GM12892 (cell line): ENCODE measurements at regions not wholly inside any gene's neighbourhood (a gene's known extent, or its start where the extent isn't known, plus 50 kb on each side); places are given as distances from the start of the nearest gene placed in this dataset.

Source experiments
- DNase-seq: peaks from one replicate; pipeline ENCODE4 v3.0.0; 2011; ENCODE audit not compliant: insufficient read length
- FAIRE-seq: peaks from 2 replicates; lab custom pipeline; 2011; peaks lifted over from hg19 to GRCh38; lab: Jason Lieb, UNC
- POLR2A ChIP-seq: IDR thresholded peaks from 2 replicates; pipeline ENCODE4 v1.6.1; 2011; ENCODE audit warnings: low read depth, low read length, control low read depth
- POLR2AphosphoS5 ChIP-seq: IDR thresholded peaks from 2 replicates; pipeline ENCODE4 v1.6.1; 2011; ENCODE audit warnings: low read depth, low read length, control low read depth
- TAF1 ChIP-seq: IDR thresholded peaks from 2 replicates; pipeline ENCODE4 v1.6.1; 2011; ENCODE audit warnings: low read depth, mild to moderate bottlenecking, control low read depth, low read length, borderline replicate concordance

DNA sequence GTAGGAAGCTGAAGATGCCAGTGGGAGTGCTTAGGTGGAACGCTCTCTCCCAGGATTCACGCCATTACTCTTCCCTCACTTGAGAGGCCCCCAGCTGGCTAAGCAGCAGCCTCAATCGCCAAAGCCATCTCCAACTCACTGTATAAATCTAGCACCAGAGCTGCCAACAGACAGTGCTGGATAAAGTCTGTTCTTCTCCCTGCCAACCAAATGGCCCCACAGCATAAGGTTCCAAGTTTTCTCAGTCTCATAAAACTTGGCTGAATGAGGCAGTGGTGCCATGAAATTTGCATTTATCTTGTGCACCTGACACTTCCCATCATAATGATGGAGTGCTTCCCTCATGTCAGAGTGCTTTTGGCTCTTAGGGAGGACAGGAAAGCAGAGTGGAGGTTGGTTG lies 428.2 kb upstream of the ETAA1 start:
- no peak for DNase-seq
- no peak for TF ChIP-seq POLR2A
- no peak for FAIRE-seq

DNA sequence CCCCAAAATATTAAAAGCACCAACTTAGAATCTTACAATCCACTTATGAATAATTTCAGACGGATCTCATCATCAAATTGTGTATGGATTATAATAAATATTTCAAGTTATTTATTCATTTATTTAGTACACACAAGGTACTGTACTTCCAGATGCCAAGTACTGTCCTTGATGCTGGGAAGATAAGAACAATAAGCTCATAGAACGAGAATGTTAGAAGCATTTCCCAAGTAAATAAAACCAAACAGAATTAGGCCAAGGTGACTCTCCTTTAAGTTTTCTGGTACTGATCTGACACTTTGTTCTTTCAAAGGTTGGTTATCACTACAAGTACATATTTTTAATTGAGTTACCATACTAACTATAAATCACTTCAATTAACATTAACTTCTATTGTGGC lies 416.1 kb upstream of the ETAA1 start:
- DNase-seq, result no peak
- TF ChIP-seq TAF1 (no peak), POLR2A (no peak), POLR2AphosphoS5 (no peak)
- FAIRE-seq, result no peak

DNA sequence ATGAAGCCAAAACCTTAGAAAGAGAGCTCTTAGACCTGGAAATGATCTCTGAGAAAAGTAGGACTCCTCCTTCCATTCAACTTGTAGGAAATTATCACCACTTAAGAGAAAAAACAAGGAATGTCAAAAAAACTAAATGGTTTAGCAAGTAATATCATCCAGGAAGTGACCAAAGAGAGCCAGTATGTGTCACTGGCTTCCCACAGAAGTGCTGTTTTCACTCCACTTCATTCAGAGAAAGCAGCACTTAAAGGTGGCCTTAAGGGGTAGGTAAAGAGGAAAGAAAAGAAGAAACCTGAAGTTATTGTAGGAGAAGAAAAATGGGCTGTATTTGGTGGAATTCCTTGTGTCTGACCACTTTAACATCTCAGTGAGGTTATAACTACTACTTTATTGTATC lies 414.4 kb upstream of the ETAA1 start:
- no peak for DNase-seq
- TF ChIP-seq POLR2A (no peak), POLR2AphosphoS5 (no peak), TAF1 (no peak)
- no peak for FAIRE-seq

DNA sequence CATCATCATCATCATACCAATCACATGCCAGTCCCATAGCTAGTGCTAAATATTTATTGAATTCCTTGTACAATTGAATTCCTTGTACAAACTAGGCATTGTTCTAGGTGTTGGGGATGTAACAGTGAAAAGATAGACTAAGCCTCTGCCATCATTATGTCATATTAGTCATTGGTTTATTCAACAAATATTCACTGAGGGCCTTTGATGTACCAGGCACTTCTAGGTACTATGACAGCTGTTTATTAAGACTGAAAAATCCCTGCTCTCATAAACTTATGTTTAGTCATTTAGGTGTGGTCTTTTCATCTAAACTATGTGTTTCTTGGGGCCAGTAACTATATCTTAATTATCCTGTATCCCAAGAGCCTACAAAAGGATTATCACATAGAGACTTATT lies 412.3 kb upstream of the ETAA1 start:
- FAIRE-seq, result no peak
- DNase-seq, result no peak
- TF ChIP-seq POLR2AphosphoS5 (no peak), POLR2A (no peak), TAF1 (no peak)

DNA sequence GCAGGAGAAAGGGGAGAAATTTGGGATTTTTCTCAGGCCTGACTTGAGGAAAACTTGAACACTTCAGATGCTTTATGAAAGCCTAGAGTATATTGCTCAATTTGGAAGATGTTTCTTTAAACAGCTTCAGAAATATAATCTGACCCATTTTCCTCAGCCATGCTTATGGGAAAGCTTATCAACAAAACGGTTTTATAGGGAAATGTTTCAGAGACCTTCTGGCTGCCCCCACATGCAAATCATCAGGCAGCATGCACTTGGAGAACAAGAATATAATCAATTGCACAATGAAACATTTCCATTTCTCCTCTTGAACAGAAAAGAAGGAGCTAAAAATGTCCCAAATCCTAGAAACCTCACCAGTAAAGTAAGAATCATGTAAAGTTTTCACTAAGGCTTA lies 411.2 kb upstream of the ETAA1 start:
- TF ChIP-seq POLR2A (no peak), TAF1 (no peak), POLR2AphosphoS5 (no peak)
- FAIRE-seq (no peak), DNase-seq (no peak)

GRCh38 chr2:66987733-66988132 lies 409.4 kb upstream of the ETAA1 start:
- FAIRE-seq, result no peak
- no peak for DNase-seq
- no peak for TF ChIP-seq TAF1
- no peak for TF ChIP-seq POLR2AphosphoS5
- no peak for TF ChIP-seq POLR2A

- DNase-seq, result no peak
- TF ChIP-seq POLR2AphosphoS5 (no peak), POLR2A (no peak), TAF1 (no peak)
- FAIRE-seq, result no peak
Observed at GRCh38 chr2:66994654-66995053, 402.5 kb upstream of the ETAA1 start.

DNA sequence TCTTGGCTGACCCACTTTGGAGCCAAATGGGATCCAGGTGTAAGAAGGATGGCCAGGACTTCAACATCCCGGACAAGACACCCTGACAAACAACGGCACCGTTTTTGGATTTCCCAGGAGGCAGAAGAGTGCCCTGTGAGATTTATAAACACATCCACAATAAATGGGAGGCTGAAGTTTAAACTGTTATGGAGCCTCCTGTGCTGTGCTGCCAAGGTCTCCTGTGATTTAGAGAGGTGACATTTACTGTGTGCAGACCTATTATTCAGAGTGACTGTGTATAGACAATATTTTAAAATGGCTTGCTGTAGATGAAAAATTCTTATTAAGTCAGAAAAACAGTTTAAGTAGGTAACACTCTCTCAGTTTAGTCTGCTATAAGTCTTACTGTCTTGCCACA lies 401.5 kb upstream of the ETAA1 start:
- DNase-seq, result no peak
- no peak for FAIRE-seq

DNA sequence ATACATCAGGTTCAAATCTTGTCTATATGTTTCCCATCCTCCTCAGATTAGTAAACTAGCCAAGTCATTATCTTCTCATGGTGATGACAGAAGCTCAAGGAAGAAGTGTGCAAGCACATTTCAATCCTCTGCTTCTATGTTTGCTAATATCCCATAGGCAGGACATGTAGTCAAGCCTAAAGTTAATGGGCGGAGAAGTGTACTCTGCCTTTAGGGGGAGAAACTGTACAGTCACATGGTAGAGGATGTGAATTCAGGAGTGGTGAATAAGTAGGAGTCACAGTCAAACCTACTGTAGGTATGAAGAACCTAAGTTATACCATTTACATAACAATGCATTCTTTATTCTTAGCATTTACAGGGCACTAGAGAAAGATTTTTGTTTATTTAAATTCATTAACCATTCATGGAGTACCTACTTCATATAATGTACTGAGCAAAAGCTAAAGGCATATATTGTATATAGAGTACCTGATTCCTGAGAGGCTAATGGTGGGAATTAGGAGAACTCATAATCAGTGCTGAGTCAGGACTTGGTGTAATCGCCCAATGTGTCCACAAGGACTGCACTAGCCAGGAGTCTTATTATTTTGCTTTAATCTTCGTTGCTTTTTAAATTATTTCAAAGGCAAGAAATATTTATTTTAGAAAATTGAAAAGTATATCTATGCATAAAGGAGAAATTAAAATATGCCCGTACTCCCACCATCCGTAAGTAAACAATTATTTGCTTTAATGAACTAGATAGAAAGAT lies 394.3 kb upstream of the ETAA1 start:
- DNase-seq, result no peak
- TF ChIP-seq TAF1 (no peak), POLR2A (no peak), POLR2AphosphoS5 (no peak)
- FAIRE-seq, result no peak

More for the DNA sequence above, 401.5 kb upstream of the ETAA1 start:
- no peak for TF ChIP-seq TAF1
- TF ChIP-seq POLR2AphosphoS5, result no peak
- no peak for TF ChIP-seq POLR2A

DNA sequence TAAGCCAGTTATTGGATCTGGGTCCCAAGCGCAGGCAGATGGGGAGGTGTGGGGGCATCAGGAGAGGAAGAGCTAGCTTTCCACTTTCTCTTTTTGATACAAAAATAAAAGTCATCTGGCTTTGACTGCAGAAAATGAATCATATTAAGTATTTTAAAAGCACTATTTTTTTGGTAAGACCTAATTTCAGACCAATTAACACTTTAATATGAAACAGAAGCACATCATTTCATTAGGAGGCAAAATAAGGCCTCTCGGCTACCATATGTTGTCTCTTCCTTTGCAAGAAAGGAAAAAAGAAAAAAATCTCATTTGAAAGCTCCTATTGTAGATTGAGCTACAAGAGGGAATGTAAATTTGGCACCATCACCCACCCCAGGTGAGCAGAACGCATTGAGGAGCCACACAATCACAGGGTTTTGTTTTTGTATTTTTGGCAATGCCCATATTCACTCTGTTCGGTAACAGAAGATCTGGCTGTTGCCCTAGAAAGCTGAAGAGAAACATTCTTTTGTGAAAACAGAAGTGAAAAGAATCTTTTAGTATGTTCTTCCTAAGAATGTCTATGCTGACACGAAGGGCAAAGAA lies 390.7 kb upstream of the ETAA1 start:
- TF ChIP-seq POLR2A, result no peak
- TF ChIP-seq TAF1, result no peak
- TF ChIP-seq POLR2AphosphoS5, result no peak
- no peak for DNase-seq
- no peak for FAIRE-seq

GRCh38 chr2:67008155-67008554 lies 389.0 kb upstream of the ETAA1 start:
- TF ChIP-seq TAF1 (no peak), POLR2AphosphoS5 (no peak), POLR2A (no peak)
- no peak for FAIRE-seq
- no peak for DNase-seq

- FAIRE-seq (no peak), DNase-seq (no peak)
- TF ChIP-seq POLR2AphosphoS5, result no peak
- TF ChIP-seq TAF1, result no peak
- TF ChIP-seq POLR2A, result no peak
Observed at GRCh38 chr2:67012165-67012564, 385.0 kb upstream of the ETAA1 start.

GRCh38 chr2:67013821-67014220 lies 383.3 kb upstream of the ETAA1 start:
- FAIRE-seq, result no peak
- no peak for TF ChIP-seq POLR2AphosphoS5
- no peak for DNase-seq
